ENCODE measurements at regions not wholly inside any gene's neighbourhood (a gene's known extent, or its start where the extent isn't known, plus 50 kb on each side); places are given as distances from the start of the nearest gene placed in this dataset.

DNA sequence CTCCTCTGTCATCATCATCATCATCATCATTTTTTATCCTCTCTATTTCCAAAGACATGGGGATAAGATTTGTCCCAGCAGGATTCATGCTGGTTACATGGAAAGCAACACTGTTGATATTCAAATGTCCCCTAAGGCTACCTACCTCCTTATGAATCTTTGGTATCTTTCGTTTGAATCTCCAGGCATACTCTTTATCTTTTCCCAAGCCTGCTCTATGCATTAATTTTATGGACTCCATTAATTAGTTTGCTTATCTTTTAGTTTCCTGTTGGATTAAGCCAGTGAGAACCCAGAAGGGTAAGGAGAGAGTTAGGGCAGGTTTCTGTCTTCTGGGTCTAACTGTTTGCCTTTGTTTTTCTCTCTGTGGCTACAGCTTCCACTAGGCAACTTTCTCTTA is 129.6 kb upstream of the GOT2 start:
- TF ChIP-seq NR3C1 (IDR thresholded peaks at IDR 0.05) = no peak
- TF ChIP-seq, protein P1, sequence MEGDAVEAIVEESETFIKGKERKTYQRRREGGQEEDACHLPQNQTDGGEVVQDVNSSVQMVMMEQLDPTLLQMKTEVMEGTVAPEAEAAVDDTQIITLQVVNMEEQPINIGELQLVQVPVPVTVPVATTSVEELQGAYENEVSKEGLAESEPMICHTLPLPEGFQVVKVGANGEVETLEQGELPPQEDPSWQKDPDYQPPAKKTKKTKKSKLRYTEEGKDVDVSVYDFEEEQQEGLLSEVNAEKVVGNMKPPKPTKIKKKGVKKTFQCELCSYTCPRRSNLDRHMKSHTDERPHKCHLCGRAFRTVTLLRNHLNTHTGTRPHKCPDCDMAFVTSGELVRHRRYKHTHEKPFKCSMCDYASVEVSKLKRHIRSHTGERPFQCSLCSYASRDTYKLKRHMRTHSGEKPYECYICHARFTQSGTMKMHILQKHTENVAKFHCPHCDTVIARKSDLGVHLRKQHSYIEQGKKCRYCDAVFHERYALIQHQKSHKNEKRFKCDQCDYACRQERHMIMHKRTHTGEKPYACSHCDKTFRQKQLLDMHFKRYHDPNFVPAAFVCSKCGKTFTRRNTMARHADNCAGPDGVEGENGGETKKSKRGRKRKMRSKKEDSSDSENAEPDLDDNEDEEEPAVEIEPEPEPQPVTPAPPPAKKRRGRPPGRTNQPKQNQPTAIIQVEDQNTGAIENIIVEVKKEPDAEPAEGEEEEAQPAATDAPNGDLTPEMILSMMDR (IDR thresholded peaks at IDR 0.05) = no peak
- TF ChIP-seq TFCP2L1 (CRISPR knock-in tag; IDR thresholded peaks at IDR 0.05) = no peak
- TF ChIP-seq, protein P2, sequence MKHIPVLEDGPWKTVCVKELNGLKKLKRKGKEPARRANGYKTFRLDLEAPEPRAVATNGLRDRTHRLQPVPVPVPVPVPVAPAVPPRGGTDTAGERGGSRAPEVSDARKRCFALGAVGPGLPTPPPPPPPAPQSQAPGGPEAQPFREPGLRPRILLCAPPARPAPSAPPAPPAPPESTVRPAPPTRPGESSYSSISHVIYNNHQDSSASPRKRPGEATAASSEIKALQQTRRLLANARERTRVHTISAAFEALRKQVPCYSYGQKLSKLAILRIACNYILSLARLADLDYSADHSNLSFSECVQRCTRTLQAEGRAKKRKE (CRISPR knock-in tag; IDR thresholded peaks at IDR 0.05; ENCODE audit: low read depth) = no peak
- TF ChIP-seq, protein P3, sequence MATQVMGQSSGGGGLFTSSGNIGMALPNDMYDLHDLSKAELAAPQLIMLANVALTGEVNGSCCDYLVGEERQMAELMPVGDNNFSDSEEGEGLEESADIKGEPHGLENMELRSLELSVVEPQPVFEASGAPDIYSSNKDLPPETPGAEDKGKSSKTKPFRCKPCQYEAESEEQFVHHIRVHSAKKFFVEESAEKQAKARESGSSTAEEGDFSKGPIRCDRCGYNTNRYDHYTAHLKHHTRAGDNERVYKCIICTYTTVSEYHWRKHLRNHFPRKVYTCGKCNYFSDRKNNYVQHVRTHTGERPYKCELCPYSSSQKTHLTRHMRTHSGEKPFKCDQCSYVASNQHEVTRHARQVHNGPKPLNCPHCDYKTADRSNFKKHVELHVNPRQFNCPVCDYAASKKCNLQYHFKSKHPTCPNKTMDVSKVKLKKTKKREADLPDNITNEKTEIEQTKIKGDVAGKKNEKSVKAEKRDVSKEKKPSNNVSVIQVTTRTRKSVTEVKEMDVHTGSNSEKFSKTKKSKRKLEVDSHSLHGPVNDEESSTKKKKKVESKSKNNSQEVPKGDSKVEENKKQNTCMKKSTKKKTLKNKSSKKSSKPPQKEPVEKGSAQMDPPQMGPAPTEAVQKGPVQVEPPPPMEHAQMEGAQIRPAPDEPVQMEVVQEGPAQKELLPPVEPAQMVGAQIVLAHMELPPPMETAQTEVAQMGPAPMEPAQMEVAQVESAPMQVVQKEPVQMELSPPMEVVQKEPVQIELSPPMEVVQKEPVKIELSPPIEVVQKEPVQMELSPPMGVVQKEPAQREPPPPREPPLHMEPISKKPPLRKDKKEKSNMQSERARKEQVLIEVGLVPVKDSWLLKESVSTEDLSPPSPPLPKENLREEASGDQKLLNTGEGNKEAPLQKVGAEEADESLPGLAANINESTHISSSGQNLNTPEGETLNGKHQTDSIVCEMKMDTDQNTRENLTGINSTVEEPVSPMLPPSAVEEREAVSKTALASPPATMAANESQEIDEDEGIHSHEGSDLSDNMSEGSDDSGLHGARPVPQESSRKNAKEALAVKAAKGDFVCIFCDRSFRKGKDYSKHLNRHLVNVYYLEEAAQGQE (IDR thresholded peaks at IDR 0.05) = no peak
- no peak for TF ChIP-seq NFE2L2 (conservative IDR thresholded peaks at IDR 0.05; ENCODE audit: low read length)
- no peak for TF ChIP-seq FOSL2 (IDR thresholded peaks at IDR 0.05)
- TF ChIP-seq FOSL2 (CRISPR knock-in tag; IDR thresholded peaks at IDR 0.05) = no peak
- TF ChIP-seq, protein P4, sequence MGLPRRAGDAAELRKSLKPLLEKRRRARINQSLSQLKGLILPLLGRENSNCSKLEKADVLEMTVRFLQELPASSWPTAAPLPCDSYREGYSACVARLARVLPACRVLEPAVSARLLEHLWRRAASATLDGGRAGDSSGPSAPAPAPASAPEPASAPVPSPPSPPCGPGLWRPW (IDR thresholded peaks at IDR 0.05) = no peak
- no peak for TF ChIP-seq RNF2 (IDR thresholded peaks at IDR 0.05; ENCODE audit: borderline replicate concordance, low read depth)
- TF ChIP-seq, protein P5, sequence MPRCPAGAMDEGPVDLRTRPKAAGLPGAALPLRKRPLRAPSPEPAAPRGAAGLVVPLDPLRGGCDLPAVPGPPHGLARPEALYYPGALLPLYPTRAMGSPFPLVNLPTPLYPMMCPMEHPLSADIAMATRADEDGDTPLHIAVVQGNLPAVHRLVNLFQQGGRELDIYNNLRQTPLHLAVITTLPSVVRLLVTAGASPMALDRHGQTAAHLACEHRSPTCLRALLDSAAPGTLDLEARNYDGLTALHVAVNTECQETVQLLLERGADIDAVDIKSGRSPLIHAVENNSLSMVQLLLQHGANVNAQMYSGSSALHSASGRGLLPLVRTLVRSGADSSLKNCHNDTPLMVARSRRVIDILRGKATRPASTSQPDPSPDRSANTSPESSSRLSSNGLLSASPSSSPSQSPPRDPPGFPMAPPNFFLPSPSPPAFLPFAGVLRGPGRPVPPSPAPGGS (IDR thresholded peaks at IDR 0.05) = no peak
- Histone ChIP-seq H3K27ac (no peak overlapping the region), H3K4me3 (no peak overlapping the region), H3K4me1 (no peaks in the 10 kb centered on the region), H3K9me3 (no peaks in the 10 kb centered on the region), H3K4me2 (no peak overlapping the region)
- POLR2A ChIA-PET = no interaction called here
- no peak for ATAC-seq
- no peak for FAIRE-seq
- 11% methylated on average over 1 of the region's 1 CpG for WGBS (ENCODE audit: missing lambda C conversion rate)
- CTCF ChIA-PET = no interaction called here
- no peak for DNase-seq (ENCODE audit: low read depth in 1 of 2, low spot score in 1 of 2)

DNA sequence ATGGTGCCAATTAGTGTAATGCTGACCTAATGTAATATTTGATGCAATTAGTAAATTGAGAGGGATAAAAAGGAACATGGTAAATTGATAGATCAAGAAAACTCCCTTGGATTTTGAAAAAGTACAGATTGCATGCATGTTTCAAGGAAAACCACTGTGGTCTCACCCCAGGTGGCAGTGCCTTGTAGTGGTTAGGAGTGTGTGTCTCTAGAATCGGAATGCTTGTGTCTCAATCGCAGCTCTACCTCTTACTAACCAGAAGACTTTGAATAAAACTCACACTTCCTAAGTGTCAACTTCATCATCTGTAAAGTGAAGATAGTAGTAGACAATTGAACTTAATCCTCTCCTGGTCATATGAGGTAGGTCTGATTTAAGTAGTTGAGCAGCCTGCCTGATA is 128.9 kb upstream of the GOT2 start:
- no peak for FAIRE-seq
- POLR2A ChIA-PET = no interaction called here
- 63% methylated on average over 2 of the region's 2 CpGs for WGBS (ENCODE audit: missing lambda C conversion rate)
- no peak for TF ChIP-seq RNF2 (IDR thresholded peaks at IDR 0.05; ENCODE audit: borderline replicate concordance, low read depth)
- TF ChIP-seq, protein P6, sequence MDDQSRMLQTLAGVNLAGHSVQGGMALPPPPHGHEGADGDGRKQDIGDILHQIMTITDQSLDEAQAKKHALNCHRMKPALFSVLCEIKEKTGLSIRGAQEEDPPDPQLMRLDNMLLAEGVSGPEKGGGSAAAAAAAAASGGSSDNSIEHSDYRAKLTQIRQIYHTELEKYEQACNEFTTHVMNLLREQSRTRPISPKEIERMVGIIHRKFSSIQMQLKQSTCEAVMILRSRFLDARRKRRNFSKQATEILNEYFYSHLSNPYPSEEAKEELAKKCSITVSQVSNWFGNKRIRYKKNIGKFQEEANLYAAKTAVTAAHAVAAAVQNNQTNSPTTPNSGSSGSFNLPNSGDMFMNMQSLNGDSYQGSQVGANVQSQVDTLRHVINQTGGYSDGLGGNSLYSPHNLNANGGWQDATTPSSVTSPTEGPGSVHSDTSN (IDR thresholded peaks at IDR 0.05) = no peak
- TF ChIP-seq KDM5A (IDR thresholded peaks at IDR 0.05) = no peak
- no peak for TF ChIP-seq TFCP2L1 (CRISPR knock-in tag; IDR thresholded peaks at IDR 0.05)
- no peak for TF ChIP-seq RAD21 (conservative IDR thresholded peaks at IDR 0.05 in 1 of 2, IDR thresholded peaks at IDR 0.05 in 1 of 2)
- TF ChIP-seq TP53 (CRISPR knock-in tag; IDR thresholded peaks at IDR 0.05) = no peak
- no peak for TF ChIP-seq POLR2AphosphoS2 (conservative IDR thresholded peaks at IDR 0.05; ENCODE audit: low read length)
- TF ChIP-seq NR3C1 (IDR thresholded peaks at IDR 0.05) = no peak
- no peak for TF ChIP-seq MYC (IDR thresholded peaks at IDR 0.05; ENCODE audit: borderline replicate concordance, low read length)
- TF ChIP-seq JUN (IDR thresholded peaks at IDR 0.05) = no peak
- TF ChIP-seq ZC3H11A (IDR thresholded peaks at IDR 0.05) = no peak
- TF ChIP-seq ZSCAN20 (CRISPR knock-in tag; IDR thresholded peaks at IDR 0.05) = no peak
- TF ChIP-seq CBX2 (IDR thresholded peaks at IDR 0.05; ENCODE audit: borderline replicate concordance, low read depth) = no peak
- no peak for TF ChIP-seq CHD2 (IDR thresholded peaks at IDR 0.05; ENCODE audit: low read length, partially characterized antibody)
- TF ChIP-seq, protein P3 (IDR thresholded peaks at IDR 0.05) = no peak
- no peak for TF ChIP-seq RFX5 (IDR thresholded peaks at IDR 0.05)
- TF ChIP-seq EHMT2 (IDR thresholded peaks at IDR 0.05; ENCODE audit: low read depth) = no peak
- TF ChIP-seq JUNB (IDR thresholded peaks at IDR 0.05) = no peak

More for the DNA sequence above, 128.9 kb upstream of the GOT2 start:
- Histone ChIP-seq H3K4me2 (no peak overlapping the region), H3K9me3 (no peaks in the 10 kb centered on the region; the same call in 2 of the 3 replicates), H3K27ac (no peak overlapping the region), H3K4me1 (no peaks in the 10 kb centered on the region), H3K4me3 (no peak overlapping the region)
- no peak for ATAC-seq
- no peak for DNase-seq (ENCODE audit: low read depth in 1 of 2, low spot score in 1 of 2)
- CTCF ChIA-PET = interaction anchor here (1.2 kb wide), 1 partner anchor 19 kb away, joined by 3 read pairs; no protein-coding TSS in a partner anchor
